A673 (cell line): ENCODE measurements at regions not wholly inside any gene's neighbourhood (a gene's known extent, or its start where the extent isn't known, plus 50 kb on each side); places are given as distances from the start of the nearest gene placed in this dataset.

Source experiments
- BruUV-seq: library from RNA; stranded (reverse); fragments of 400-500 nt; replicated peaks from 2 replicates; lab custom pipeline; 2021; lab: Mats Ljungman, UMichigan
- CTCF ChIA-PET: fragments of 300-600 bp; sonication (Branson Sonifier 250); formaldehyde crosslinking; loops from one replicate; lab custom pipeline; 2022; ENCODE audit warnings: antibody characterized with exemption; lab: Charles Lee
- POLR2A ChIA-PET: fragments of 300-600 bp; sonication (Branson Sonifier 250); formaldehyde crosslinking; loops from one replicate; lab custom pipeline; 2022; ENCODE audit warnings: antibody characterized with exemption; ENCODE audit not compliant: low non-redundant PET; lab: Charles Lee
- DNase-seq: peaks from one replicate; pipeline ENCODE4 v3.0.0-alpha.2; 2015; ENCODE audit warnings: low spot score
- H3K27ac ChIP-seq: fragments of 200-600 bp; sonication (generic); 2 replicates; pipeline ENCODE4 v1.5.1; 2016; ENCODE audit warnings: mixed run types, low read depth, mild to moderate bottlenecking, mixed read lengths, antibody characterized with exemption, low read length; ENCODE audit not compliant: poor library complexity, severe bottlenecking
- H3K27me3 ChIP-seq: fragments of 200-600 bp; sonication (generic); replicated peaks from 2 replicates; pipeline ENCODE4 v1.6.1; 2017; ENCODE audit warnings: mixed run types, low read depth, mild to moderate bottlenecking, mixed read lengths, antibody characterized with exemption, low read length; ENCODE audit not compliant: insufficient read depth, poor library complexity
- H3K36me3 ChIP-seq: fragments of 200-600 bp; sonication (generic); 2 replicates; pipeline ENCODE4 v1.6.1; 2016; ENCODE audit warnings: mixed run types, mild to moderate bottlenecking, mixed read lengths, antibody characterized with exemption, low read length; ENCODE audit not compliant: insufficient read depth, poor library complexity, severe bottlenecking
- H3K4me1 ChIP-seq: fragments of 200-600 bp; sonication (generic); 2 replicates; pipeline ENCODE4 v1.6.1; 2017; ENCODE audit warnings: mixed run types, mild to moderate bottlenecking, mixed read lengths, antibody characterized with exemption, low read length; ENCODE audit not compliant: insufficient read depth, poor library complexity, severe bottlenecking
- H3K4me3 ChIP-seq: fragments of 200-600 bp; sonication (generic); 2 replicates; pipeline ENCODE4 v1.5.1; 2016; ENCODE audit warnings: low read depth, mixed run types, mild to moderate bottlenecking, mixed read lengths, low read length; ENCODE audit not compliant: poor library complexity, severe bottlenecking
- H3K9me3 ChIP-seq: fragments of 200-600 bp; sonication (generic); 2 replicates; pipeline ENCODE4 v1.6.1; 2016; ENCODE audit warnings: mixed run types, low read depth, mild to moderate bottlenecking, mixed read lengths, antibody characterized with exemption, low read length; ENCODE audit not compliant: poor library complexity, severe bottlenecking
- CTCF ChIP-seq: fragments of 300-800, 200-600 bp; sonication (generic); conservative IDR thresholded peaks from 2 replicates; pipeline ENCODE4 v1.5.1; 2017; ENCODE audit warnings: low read depth, mild to moderate bottlenecking, antibody characterized with exemption, low read length, moderate library complexity, mixed read lengths
- EZH2 ChIP-seq: fragments of 200-600 bp; sonication (generic); IDR thresholded peaks from 2 replicates; pipeline ENCODE4 v1.6.1; 2017; ENCODE audit warnings: borderline replicate concordance, low read depth, mild to moderate bottlenecking, mixed read lengths, antibody characterized with exemption, low read length; ENCODE audit not compliant: poor library complexity, severe bottlenecking
- intact Hi-C: fragments of 100-400 bp; cut with micrococcal nuclease; formaldehyde crosslinking; loops from one replicate; pipeline ENCODE4 v1.10.0; 2022; ENCODE audit not compliant: unreplicated experiment

GRCh38 chr17:31653691-31654090 is 205.4 kb downstream of the COPRS start:
- H3K4me3 ChIP-seq: no peak overlapping the region
- POLR2A ChIA-PET: no interaction called here
- no TSS peak for BruUV-seq

GRCh38 chr17:31650756-31651520 is 208.1 kb downstream of the COPRS start:
- DNase-seq: no peak
- H3K36me3 ChIP-seq: no peaks in the 10 kb centered on the region
- no peaks in the 10 kb centered on the region for H3K9me3 ChIP-seq
- ChIA-PET CTCF (no interaction called here), POLR2A (interaction anchor here (0.6 kb wide), 1 partner anchor 122 kb away, joined by 6 read pairs; no protein-coding TSS in a partner anchor)
- no peak for TF ChIP-seq CTCF
- no TSS peak for BruUV-seq
- intact Hi-C loops: no loop called here
- no peak overlapping the region for H3K27ac ChIP-seq
- H3K4me3 ChIP-seq: no peak overlapping the region
- H3K4me1 ChIP-seq: no peaks in the 10 kb centered on the region
- H3K27me3 ChIP-seq: no peaks in the 10 kb centered on the region

More at GRCh38 chr17:31653691-31654090, 205.4 kb downstream of the COPRS start:
- CTCF ChIA-PET: no interaction called here
- Histone ChIP-seq H3K4me1 (no peaks in the 10 kb centered on the region), H3K27me3 (no peaks in the 10 kb centered on the region), H3K9me3 (no peaks in the 10 kb centered on the region), H3K27ac (no peak overlapping the region), H3K36me3 (no peaks in the 10 kb centered on the region)
- TF ChIP-seq CTCF: no peak
- TF ChIP-seq EZH2: no peak
- DNase-seq: no peak
- intact Hi-C loops: no loop called here

- POLR2A ChIA-PET: no interaction called here
- no peak overlapping the region for H3K4me3 ChIP-seq
- intact Hi-C loops: no loop called here
These were observed 209.7 kb downstream of the COPRS start for GRCh38 chr17:31649302-31649701.

More at GRCh38 chr17:31649302-31649701, 209.7 kb downstream of the COPRS start:
- no peaks in the 10 kb centered on the region for H3K4me1 ChIP-seq
- TF ChIP-seq EZH2 (no peak), CTCF (no peak)
- H3K27me3 ChIP-seq: no peaks in the 10 kb centered on the region
- no TSS peak for BruUV-seq
- no peak for DNase-seq
- H3K36me3 ChIP-seq: no peaks in the 10 kb centered on the region
- H3K27ac ChIP-seq: no peak overlapping the region
- CTCF ChIA-PET: no interaction called here
- no peaks in the 10 kb centered on the region for H3K9me3 ChIP-seq
